Renal cortex interstitium (tissue), 11 donors: ENCODE measurements at regions not wholly inside any gene's neighbourhood (a gene's known extent, or its start where the extent isn't known, plus 50 kb on each side); places are given as distances from the start of the nearest gene placed in this dataset.

Experiments used
- DNase-seq, 11 donors: peaks; one replicate each; pipeline ENCODE4 v3.0.0-alpha.2; 2013; ENCODE audit warnings: low read depth in 9 of 11, low spot score in 4 of 11; ENCODE audit errors: extremely low read depth in 1 of 11

GRCh38 chr6:71171497-71172070, 117.0 kb upstream of the OGFRL1 start:
- no peak for DNase-seq

GRCh38 chr6:71179249-71179885, 109.2 kb upstream of the OGFRL1 start:
- DNase-seq, result no peak

GRCh38 chr6:71181565-71181964, 107.0 kb upstream of the OGFRL1 start:
- DNase-seq, result no peak

- no peak for DNase-seq
Measured at GRCh38 chr6:71187141-71187540, 101.5 kb upstream of the OGFRL1 start.

- DNase-seq, result peak in 4 of 11 donors; percentile 12 to 28 (median 17)
Measured at GRCh38 chr6:71190809-71191208, 97.8 kb upstream of the OGFRL1 start.

GRCh38 chr6:71194724-71195123, 93.9 kb upstream of the OGFRL1 start:
- no peak for DNase-seq

- DNase-seq, result no peak
Measured at GRCh38 chr6:71197267-71197666, 91.3 kb upstream of the OGFRL1 start.

GRCh38 chr6:71197780-71198179, 90.8 kb upstream of the OGFRL1 start:
- peak in 8 of 11 donors; percentile 27 to 48 (median 32) for DNase-seq

- DNase-seq, result no peak
Measured at GRCh38 chr6:71198908-71199307, 89.7 kb upstream of the OGFRL1 start.

GRCh38 chr6:71199736-71200135, 88.9 kb upstream of the OGFRL1 start:
- DNase-seq, result no peak

GRCh38 chr6:71203206-71203605, 85.4 kb upstream of the OGFRL1 start:
- DNase-seq, result no peak

- no peak for DNase-seq
Measured at GRCh38 chr6:71204741-71205140, 83.9 kb upstream of the OGFRL1 start.

- no peak for DNase-seq
Measured at GRCh38 chr6:71205336-71205956, 83.2 kb upstream of the OGFRL1 start.

GRCh38 chr6:71206089-71206488, 82.5 kb upstream of the OGFRL1 start:
- peak in 3 of 11 donors; percentile 15 to 27 (median 17) for DNase-seq

GRCh38 chr6:71209206-71209605, 79.4 kb upstream of the OGFRL1 start:
- DNase-seq, result no peak

- DNase-seq, result no peak
Measured at GRCh38 chr6:71209626-71210025, 79.0 kb upstream of the OGFRL1 start.

- DNase-seq, result no peak
Measured at GRCh38 chr6:71211799-71212198, 76.8 kb upstream of the OGFRL1 start.

GRCh38 chr6:71220466-71220865, 68.1 kb upstream of the OGFRL1 start:
- no peak for DNase-seq

GRCh38 chr6:71222671-71223070, 65.9 kb upstream of the OGFRL1 start:
- no peak for DNase-seq

- no peak for DNase-seq
Measured at GRCh38 chr6:71224011-71224410, 64.6 kb upstream of the OGFRL1 start.

- DNase-seq, result no peak
Measured at GRCh38 chr6:71226151-71226550, 62.5 kb upstream of the OGFRL1 start.
